HPDE6-E6E7 (cell line): ENCODE measurements at regions not wholly inside any gene's neighbourhood (a gene's known extent, or its start where the extent isn't known, plus 50 kb on each side); places are given as distances from the start of the nearest gene placed in this dataset.
"Not testable (repeated sequence)": the region's sequence is repeated elsewhere in the genome, so short reads cannot be mapped to it uniquely, and the experiment has no call there.

Experiments used
- DNase-seq: peaks from one replicate; pipeline ENCODE4 v3.0.0; 2011; ENCODE audit warnings: missing footprints; ENCODE audit errors: extremely low spot score

- DNase-seq = no peak
Observed at GRCh38 chr9:80485420-80486250, 913.9 kb downstream of the TLE4 start.

GRCh38 chr9:80482251-80482650 is 910.5 kb downstream of the TLE4 start:
- DNase-seq = not testable (repeated sequence)

- peak; percentile 20 for DNase-seq
Observed at GRCh38 chr9:80467632-80468031, 895.9 kb downstream of the TLE4 start.

- DNase-seq = no peak
Observed at GRCh38 chr9:80465556-80465955, 893.8 kb downstream of the TLE4 start.

DNA sequence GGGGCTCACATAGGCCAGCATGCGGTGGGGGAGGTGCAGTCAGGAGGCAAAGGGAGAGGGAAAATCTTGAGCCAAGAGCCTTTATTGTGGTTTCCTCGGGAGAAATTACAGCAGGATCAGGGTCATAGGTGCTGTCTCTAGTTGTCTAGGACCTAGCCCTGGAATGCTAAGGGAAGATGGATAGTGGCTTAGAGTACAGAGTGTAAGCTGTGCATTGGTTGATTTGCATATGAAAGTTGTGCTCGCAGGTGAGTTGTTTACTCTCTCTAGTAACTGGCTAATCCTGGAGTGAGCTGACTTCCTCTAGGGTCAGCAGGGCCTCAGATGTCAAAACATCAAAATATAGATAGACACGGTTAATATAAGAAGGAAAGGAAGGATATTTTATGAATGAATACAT is 877.7 kb downstream of the TLE4 start:
- DNase-seq = no peak

DNA sequence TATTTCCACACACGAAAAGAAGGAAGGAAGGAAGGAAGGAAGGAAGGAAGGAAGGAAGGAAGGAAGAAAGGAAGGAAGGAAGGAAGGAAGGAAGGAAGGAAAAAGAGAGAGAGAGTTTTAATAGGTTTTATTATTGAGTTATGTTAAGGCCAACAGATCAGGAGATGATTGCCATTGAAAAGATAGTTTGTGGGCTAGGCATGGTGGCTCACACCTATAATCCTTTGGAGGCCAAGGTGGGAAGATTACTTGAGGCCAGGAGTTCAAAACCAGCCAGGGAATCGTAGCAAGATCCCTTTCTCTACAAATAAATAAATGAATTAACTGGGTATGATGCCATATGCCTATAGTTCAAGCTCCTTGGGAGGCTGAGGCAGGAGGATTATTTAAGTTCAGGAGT is 877.2 kb downstream of the TLE4 start:
- no peak for DNase-seq

DNA sequence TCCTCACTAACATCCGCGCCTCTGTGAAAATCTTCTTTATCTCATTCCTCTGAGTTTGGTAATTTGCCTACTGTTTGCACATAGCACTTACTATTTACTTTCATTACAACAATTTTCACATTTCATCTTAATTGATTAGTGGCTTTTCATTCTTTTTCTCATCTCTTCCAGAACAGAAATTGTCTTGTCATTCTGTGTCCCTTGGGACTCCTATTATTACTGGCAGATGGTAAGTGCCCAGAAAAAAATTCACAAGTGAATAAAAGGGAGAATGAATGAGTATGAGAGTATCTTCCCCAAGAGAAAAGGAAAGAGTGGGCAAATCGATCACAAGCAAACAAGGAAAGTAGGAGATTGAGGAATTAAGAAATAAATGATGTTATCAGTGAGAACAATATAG is 876.1 kb downstream of the TLE4 start:
- DNase-seq = no peak

DNA sequence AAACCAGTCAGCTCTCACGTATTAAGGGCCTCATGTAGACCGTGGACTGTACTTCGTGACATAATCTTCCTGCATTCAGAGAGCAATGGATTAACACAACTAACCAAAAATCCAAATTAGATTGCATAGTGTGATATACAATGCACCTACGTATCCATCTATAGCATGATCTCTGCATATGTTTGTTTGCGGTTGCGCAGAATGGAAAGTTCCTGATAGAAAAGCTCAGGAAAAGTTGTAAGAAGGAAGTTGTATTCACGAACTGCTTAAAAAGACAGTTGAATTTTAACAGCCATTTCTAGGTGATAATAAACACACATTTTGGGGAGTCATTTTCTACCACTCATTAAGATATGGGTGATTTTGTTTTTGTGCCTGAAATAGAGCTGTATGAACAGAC is 869.0 kb downstream of the TLE4 start:
- DNase-seq = no peak

- no peak for DNase-seq
Observed at GRCh38 chr9:80437825-80438224, 866.1 kb downstream of the TLE4 start.

DNA sequence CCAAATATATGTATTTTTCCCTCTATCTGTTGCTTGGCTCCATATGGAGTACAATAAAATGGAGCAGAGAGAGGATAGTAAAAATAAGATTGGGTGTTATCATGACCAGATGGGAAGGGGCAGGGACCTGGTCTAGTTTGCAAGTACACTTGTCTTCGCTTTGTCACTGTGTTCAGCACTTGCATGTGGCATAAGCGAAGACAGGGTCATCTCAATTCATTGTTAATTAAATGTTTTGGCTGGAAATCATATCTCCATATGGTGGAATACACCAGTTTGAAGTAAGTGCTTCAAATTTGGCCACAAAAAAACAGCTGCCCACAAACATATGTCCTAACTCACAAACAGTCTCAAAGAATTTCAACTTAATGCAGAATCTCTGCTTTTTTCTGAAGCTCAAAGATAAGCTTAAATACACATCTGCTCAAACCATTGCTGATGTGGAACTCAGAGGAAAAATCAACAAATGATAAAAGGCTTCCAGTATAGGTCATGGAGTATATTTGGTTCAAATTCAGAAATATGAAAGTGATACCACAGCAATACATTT is 865.4 kb downstream of the TLE4 start:
- DNase-seq = no peak

GRCh38 chr9:80435591-80435990 is 863.8 kb downstream of the TLE4 start:
- no peak for DNase-seq

DNA sequence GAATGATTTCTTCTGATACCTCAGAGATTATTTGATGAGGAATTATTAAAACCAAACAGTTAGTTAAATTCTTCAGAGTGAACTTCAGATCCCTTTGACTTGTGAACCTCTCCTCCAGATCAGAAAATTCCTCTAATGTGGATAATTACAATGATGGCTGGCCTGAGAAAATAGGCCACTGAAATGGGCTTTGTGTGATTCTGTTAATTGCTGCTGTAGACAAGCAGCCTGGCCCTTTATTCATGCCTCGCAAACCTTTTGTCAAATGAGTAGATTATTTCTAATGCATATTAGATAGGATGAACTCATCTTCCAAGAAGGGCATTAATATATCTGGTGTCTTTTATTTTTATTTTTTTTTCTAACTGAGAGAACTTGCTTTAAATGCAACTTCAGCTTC is 855.2 kb downstream of the TLE4 start:
- DNase-seq = no peak

GRCh38 chr9:80417211-80417773 is 845.5 kb downstream of the TLE4 start:
- no peak for DNase-seq

- DNase-seq = no peak
Observed at GRCh38 chr9:80410106-80410505, 838.3 kb downstream of the TLE4 start.

DNA sequence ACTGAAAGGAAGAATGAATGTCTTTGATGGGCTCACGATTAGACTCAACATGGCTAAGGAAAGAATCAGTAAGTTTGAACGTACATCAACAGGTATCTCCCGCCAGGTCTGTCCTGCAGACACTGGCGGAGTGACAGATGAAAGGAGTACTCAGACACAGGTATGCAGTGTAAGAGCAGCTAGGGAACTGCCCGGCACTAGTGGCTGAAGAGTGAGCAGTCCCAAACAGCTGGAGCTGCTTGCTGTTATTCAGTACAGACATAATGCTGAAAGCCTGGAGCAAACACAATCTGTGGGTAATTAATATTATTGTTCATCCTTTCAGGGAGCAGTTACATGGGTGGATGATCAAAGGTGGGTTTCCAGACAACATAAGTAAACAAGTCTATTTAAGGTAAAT is 835.5 kb downstream of the TLE4 start:
- no peak for DNase-seq

DNA sequence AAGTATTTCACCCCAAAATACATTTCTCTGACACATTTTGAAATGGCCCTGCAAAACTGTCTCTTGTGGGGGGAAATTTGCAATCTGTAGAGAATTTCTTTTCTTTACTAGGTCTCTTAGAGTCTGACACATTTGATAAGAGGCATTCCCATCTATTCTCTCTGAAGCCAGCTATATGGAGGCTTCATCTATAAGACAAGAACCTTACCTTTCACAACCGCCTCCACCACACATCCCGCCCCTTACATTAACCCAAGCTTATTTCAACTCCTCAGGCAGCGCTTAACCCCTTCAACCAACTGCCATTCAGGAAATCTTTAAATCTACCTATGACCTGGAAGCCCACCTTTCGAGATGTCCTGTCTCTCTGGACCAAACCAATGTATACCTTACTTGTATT is 829.5 kb downstream of the TLE4 start:
- DNase-seq = no peak

GRCh38 chr9:80400624-80401230 is 829.0 kb downstream of the TLE4 start:
- no peak for DNase-seq

DNA sequence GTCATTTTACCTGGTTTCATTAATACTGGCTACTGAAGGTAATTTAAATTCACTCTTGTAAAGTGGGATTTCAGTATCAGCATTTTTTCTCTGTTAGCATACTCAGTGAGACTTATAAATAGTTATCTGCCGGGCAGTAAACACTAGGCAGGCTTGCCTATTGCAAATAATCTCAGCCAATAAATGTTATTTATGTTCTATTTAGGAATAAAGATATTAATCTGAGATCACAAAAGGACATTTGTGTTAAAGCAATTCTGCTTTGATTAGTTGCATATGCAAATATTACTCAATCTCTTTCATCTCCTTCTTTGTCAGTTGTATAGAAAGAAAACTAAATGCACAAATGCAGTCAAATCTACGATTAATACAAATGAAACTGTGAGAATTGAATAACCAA is 827.8 kb downstream of the TLE4 start:
- DNase-seq = no peak

GRCh38 chr9:80387828-80388227 is 816.1 kb downstream of the TLE4 start:
- DNase-seq = no peak

DNA sequence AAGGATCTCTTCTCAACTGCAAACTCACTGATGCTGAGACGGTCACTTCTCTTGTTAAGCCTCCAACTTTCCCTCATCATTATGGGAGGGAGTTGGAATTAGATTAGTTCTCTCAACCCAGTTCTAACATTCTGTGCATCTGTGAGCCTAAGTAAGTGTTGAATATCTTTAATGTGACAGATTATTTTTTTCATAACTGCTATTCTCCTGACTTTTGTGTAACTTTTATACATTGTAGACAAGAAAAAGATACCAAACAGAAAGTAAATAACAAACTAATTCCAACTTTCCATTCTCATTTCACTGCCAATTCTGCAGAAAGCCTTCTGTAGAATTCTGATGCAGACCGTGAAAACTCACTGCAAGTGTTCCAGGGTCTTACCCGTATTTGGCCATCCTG is 813.5 kb downstream of the TLE4 start:
- no peak for DNase-seq

GRCh38 chr9:80383331-80383730 is 811.6 kb downstream of the TLE4 start:
- no peak for DNase-seq

GRCh38 chr9:80382211-80382891 is 810.6 kb downstream of the TLE4 start:
- no peak for DNase-seq
